Ovary (tissue), 3 donors: ENCODE measurements at regions not wholly inside any gene's neighbourhood (a gene's known extent, or its start where the extent isn't known, plus 50 kb on each side); places are given as distances from the start of the nearest gene placed in this dataset.

ENCODE experiments used
- POLR2A ChIP-seq: fragments of 450-650 bp; IDR thresholded peaks from one replicate; pipeline ENCODE4 v1.6.1; 2017; ENCODE audit warnings: antibody characterized with exemption, mild to moderate bottlenecking, moderate library complexity
- TF ChIP-seq, protein P1 (sequence below), 3 donors: fragments of 450-650 bp in 2 of 3; fragments of 200-600 bp in 1 of 3; IDR thresholded peaks; one replicate each; pipeline versions ENCODE4 v1.5.1 to v1.8.0; 2016 to 2022; ENCODE audit warnings: antibody characterized with exemption in 3 of 3, mild to moderate bottlenecking in 1 of 3
- donor health status: DM: no; HTN: no; CAD: no.

DNA sequence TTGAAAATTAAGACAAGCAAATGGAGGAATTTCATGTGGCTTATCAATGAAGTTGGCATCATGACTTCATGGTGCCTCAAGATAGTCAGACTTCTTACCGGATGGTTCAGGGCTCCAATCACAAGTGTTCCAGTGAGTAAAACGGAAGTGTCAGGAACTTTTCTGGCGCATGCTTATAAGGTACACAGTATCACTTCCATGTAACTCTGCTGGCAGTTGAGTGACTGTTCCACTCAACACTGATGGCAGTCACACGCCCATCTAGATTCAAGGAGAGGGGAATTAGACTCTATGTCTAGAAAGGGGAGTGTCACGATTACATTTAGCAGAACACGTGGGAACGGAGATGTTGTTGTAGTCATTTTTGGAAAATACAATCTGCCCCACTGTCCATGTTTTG, 114.3 kb downstream of the KCTD15 start:
- TF ChIP-seq, protein P1, sequence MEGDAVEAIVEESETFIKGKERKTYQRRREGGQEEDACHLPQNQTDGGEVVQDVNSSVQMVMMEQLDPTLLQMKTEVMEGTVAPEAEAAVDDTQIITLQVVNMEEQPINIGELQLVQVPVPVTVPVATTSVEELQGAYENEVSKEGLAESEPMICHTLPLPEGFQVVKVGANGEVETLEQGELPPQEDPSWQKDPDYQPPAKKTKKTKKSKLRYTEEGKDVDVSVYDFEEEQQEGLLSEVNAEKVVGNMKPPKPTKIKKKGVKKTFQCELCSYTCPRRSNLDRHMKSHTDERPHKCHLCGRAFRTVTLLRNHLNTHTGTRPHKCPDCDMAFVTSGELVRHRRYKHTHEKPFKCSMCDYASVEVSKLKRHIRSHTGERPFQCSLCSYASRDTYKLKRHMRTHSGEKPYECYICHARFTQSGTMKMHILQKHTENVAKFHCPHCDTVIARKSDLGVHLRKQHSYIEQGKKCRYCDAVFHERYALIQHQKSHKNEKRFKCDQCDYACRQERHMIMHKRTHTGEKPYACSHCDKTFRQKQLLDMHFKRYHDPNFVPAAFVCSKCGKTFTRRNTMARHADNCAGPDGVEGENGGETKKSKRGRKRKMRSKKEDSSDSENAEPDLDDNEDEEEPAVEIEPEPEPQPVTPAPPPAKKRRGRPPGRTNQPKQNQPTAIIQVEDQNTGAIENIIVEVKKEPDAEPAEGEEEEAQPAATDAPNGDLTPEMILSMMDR (IDR thresholded peaks at IDR 0.05) = no peak
- no peak for TF ChIP-seq POLR2A
